ENCODE measurements at regions not wholly inside any gene's neighbourhood (a gene's known extent, or its start where the extent isn't known, plus 50 kb on each side); places are given as distances from the start of the nearest gene placed in this dataset.
"Not testable (repeated sequence)": the region's sequence is repeated elsewhere in the genome, so short reads cannot be mapped to it uniquely, and the experiment has no call there.

- in situ Hi-C loops (cut with HindIII; ENCODE audit: low sequenced_read_pairs); DNase-seq (ENCODE audit: low spot score): not testable (repeated sequence)
Measured at GRCh38 chr5:93682471-93683404, 58.7 kb downstream of the POU5F2 start.

- in situ Hi-C loops (cut with HindIII; ENCODE audit: low sequenced_read_pairs), result no loop called here
- DNase-seq (ENCODE audit: low spot score), result no peak
Measured at GRCh38 chr5:93681432-93681831, 60.0 kb downstream of the POU5F2 start.

- peak; percentile 82 for DNase-seq (ENCODE audit: low spot score)
Measured at GRCh38 chr5:93677359-93677891, 64.0 kb downstream of the POU5F2 start.

GRCh38 chr5:93676704-93677103, 64.7 kb downstream of the POU5F2 start:
- peak; percentile 67 for DNase-seq (ENCODE audit: low spot score)
- in situ Hi-C loops (cut with HindIII; ENCODE audit: low sequenced_read_pairs), result no loop called here

More at GRCh38 chr5:93677359-93677891, 64.0 kb downstream of the POU5F2 start:
- in situ Hi-C loops (cut with HindIII; ENCODE audit: low sequenced_read_pairs), result no loop called here

- in situ Hi-C loops (cut with HindIII; ENCODE audit: low sequenced_read_pairs), result no loop called here
- peak; percentile 22 for DNase-seq (ENCODE audit: low spot score)
Measured at GRCh38 chr5:93675460-93676450, 65.6 kb downstream of the POU5F2 start.

- no peak for DNase-seq (ENCODE audit: low spot score)
- in situ Hi-C loops (cut with HindIII; ENCODE audit: low sequenced_read_pairs), result no loop called here
Measured at GRCh38 chr5:93674866-93675459, 66.4 kb downstream of the POU5F2 start.

GRCh38 chr5:93674138-93674537, 67.3 kb downstream of the POU5F2 start:
- in situ Hi-C loops (cut with HindIII; ENCODE audit: low sequenced_read_pairs), result no loop called here
- DNase-seq (ENCODE audit: low spot score), result no peak

GRCh38 chr5:93673316-93673954, 68.0 kb downstream of the POU5F2 start:
- no peak for DNase-seq (ENCODE audit: low spot score)

GRCh38 chr5:93665648-93666047, 75.8 kb downstream of the POU5F2 start:
- no peak for DNase-seq (ENCODE audit: low spot score)
- in situ Hi-C loops (cut with HindIII; ENCODE audit: low sequenced_read_pairs), result no loop called here

More at GRCh38 chr5:93673316-93673954, 68.0 kb downstream of the POU5F2 start:
- in situ Hi-C loops (cut with HindIII; ENCODE audit: low sequenced_read_pairs), result no loop called here

- DNase-seq (ENCODE audit: low spot score), result no peak
- in situ Hi-C loops (cut with HindIII; ENCODE audit: low sequenced_read_pairs), result no loop called here
Measured at GRCh38 chr5:93660677-93661076, 77.7 kb downstream of the NR2F1 start.

- no peak for DNase-seq (ENCODE audit: low spot score)
- in situ Hi-C loops (cut with HindIII; ENCODE audit: low sequenced_read_pairs), result no loop called here
Measured at GRCh38 chr5:93658044-93658443, 75.0 kb downstream of the NR2F1 start.

GRCh38 chr5:93654676-93655075, 71.7 kb downstream of the NR2F1 start:
- in situ Hi-C loops (cut with HindIII; ENCODE audit: low sequenced_read_pairs), result no loop called here
- DNase-seq (ENCODE audit: low spot score), result no peak

GRCh38 chr5:93653716-93654115, 70.7 kb downstream of the NR2F1 start:
- DNase-seq (ENCODE audit: low spot score), result no peak
- in situ Hi-C loops (cut with HindIII; ENCODE audit: low sequenced_read_pairs), result no loop called here

GRCh38 chr5:93649234-93649900, 66.3 kb downstream of the NR2F1 start:
- DNase-seq (ENCODE audit: low spot score), result peak; percentile 66
- in situ Hi-C loops (cut with HindIII; ENCODE audit: low sequenced_read_pairs), result no loop called here

- in situ Hi-C loops (cut with HindIII; ENCODE audit: low sequenced_read_pairs), result no loop called here
- DNase-seq (ENCODE audit: low spot score), result no peak
Measured at GRCh38 chr5:93644760-93645159, 61.7 kb downstream of the NR2F1 start.
